Endothelial cell of hepatic sinusoid (primary cell): ENCODE measurements at regions not wholly inside any gene's neighbourhood (a gene's known extent, or its start where the extent isn't known, plus 50 kb on each side); places are given as distances from the start of the nearest gene placed in this dataset.

Experiments
- in situ Hi-C: cut with HindIII; loops from 2 replicates; pipeline ENCODE4 v1.10.0; 2017; ENCODE audit warnings: low sequenced_read_pairs

DNA sequence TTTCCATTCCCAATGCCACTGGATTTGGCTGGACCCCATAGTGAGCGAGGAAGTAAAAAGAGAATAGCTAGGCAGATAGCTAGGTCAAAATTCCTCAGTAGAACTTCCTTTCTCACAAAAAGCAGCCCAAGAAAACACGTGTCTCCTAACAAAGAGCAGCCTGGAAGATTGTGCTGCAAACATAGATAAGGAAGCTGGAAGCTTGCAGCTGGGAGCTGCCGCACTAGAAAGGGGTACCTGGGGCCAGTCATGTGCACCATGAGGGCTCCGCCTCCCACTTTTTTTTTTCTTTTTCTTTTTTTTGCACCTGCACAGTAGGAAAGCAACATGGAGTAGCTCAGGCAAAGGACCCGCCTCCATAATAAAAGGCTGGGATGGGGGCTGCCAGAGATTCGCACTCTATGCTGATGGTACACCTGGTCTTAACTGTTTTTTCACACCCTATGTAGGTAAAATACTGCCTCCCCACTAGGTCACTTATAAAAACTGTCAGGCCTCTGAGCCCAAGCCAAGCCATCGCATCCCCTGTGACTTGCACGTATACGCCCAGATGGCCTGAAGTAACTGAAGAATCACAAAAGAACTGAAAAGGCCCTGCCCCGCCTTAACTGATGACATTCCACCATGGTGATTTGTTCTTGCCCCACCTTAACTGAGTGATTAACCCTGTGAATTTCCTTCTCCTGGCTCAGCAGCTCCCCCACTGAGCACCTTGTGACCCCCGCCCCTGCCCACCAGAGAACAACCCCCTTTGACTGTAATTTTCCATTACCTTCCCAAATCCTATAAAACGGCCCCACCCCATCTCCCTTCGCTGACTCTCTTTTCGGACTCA, 521.6 kb downstream of the IRS2 start:
- in situ Hi-C loops, result loop anchor here (5.0 kb wide), 1 partner anchor 52 kb away; no protein-coding TSS in a partner anchor

DNA sequence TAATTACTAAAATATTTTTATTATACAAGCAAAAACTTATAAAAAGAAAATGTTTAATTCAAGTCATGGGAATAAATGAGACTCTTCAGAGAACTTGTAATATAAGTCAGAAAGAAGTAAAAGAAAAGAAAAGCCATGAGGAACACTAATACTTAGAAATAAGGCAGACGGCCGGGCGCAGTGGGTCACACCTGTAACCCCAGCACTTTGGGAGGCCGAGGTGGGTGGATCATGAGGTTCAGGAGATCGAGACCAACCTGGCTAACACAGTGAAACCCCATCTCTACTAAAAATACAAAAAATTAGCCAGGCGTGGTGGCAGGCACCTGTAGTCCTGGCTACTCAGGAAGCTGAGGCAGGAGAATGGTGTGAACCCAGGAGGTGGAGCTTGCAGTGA, 528.6 kb downstream of the IRS2 start:
- in situ Hi-C loops, result loop anchor here (5.0 kb wide), 1 partner anchor 50 kb away; no protein-coding TSS in a partner anchor
